ENCODE measurements at regions not wholly inside any gene's neighbourhood (a gene's known extent, or its start where the extent isn't known, plus 50 kb on each side); places are given as distances from the start of the nearest gene placed in this dataset.

- Histone ChIP-seq H2AFZ (replicated peaks; ENCODE audit: low read length, poor library complexity) (no peak overlapping the region), H4K8ac (ENCODE audit: low read depth in 2 of 2, low read length in 2 of 2) (no peak overlapping the region), H3K36me3 (ENCODE audit: control insufficient read depth, insufficient read depth, low read length) (no peaks in the 10 kb centered on the region), H3K14ac (replicated peaks; ENCODE audit: low read depth, low read length) (no peak overlapping the region), H3K4me3 (ENCODE audit: insufficient read depth, low read depth, low read length) (no peak overlapping the region), H3K9me1 (ENCODE audit: insufficient read depth, low read length) (no peaks in the 10 kb centered on the region), H3K56ac (ENCODE audit: extremely low read depth, insufficient read depth, low read length) (no peak overlapping the region), H3K27me3 (ENCODE audit: control insufficient read depth, insufficient read depth, low read length) (no peaks in the 10 kb centered on the region; the same call in 1 of the 2 replicates), H3K27ac (ENCODE audit: insufficient read depth, low read length) (no peak overlapping the region), H2AK5ac (ENCODE audit: low read depth, low read length) (no peak overlapping the region), H4K91ac (ENCODE audit: insufficient read depth, low read depth, low read length) (no peak overlapping the region), H2BK15ac (ENCODE audit: low read depth, low read length) (no peak overlapping the region), H4K5ac (ENCODE audit: low read depth, low read length) (no peak overlapping the region), H3K4me2 (ENCODE audit: low read depth, low read length) (no peak overlapping the region), H3K18ac (ENCODE audit: low read depth, low read length) (no peak overlapping the region), H2AK9ac (replicated peaks; ENCODE audit: low read depth, low read length, poor library complexity) (no peak overlapping the region), H4K20me1 (ENCODE audit: insufficient read depth, low read length) (no peaks in the 10 kb centered on the region), H2BK20ac (ENCODE audit: low read depth, low read length) (no peak overlapping the region), H3K4ac (ENCODE audit: low read depth, low read length) (no peak overlapping the region), H3K23ac (ENCODE audit: low read depth, low read length) (no peak overlapping the region), H3K9ac (ENCODE audit: low read depth, low read length) (no peak overlapping the region), H2BK5ac (ENCODE audit: low read depth, low read length, poor library complexity, severe bottlenecking) (no peak overlapping the region), H2BK120ac (ENCODE audit: low read depth, low read length) (no peak overlapping the region), H3K4me1 (ENCODE audit: control insufficient read depth, insufficient read depth, low read length) (no peaks in the 10 kb centered on the region), H3K9me3 (ENCODE audit: control insufficient read depth, insufficient read depth, low read length) (no peaks in the 10 kb centered on the region), H3K79me1 (ENCODE audit: low read depth in 1 of 2, low read length in 2 of 2) (no peaks in the 10 kb centered on the region)
- in situ Hi-C loops (cut with MboI; ENCODE audit: low sequenced_read_pairs) (no loop called here), dilution Hi-C loops (cut with HindIII; ENCODE audit: low sequenced_read_pairs, unreplicated experiment) (no loop called here), intact Hi-C loops (cut with micrococcal nuclease) (no loop called here)
- WGBS, 2 experiments (ENCODE audit: extremely low coverage in 2 of 2, insufficient read length in 1 of 2) = 64% methylated on average over 4 of the region's 8 CpGs; no CpG with 5 or more reads in 1 of the 2 experiments
- TF ChIP-seq RAD21 (IDR thresholded peaks at IDR 0.05; ENCODE audit: low read length) = no peak
- TF ChIP-seq FOS (IDR thresholded peaks at IDR 0.05; ENCODE audit: low read depth, low read length) = no peak
- TF ChIP-seq NFE2L2 (IDR thresholded peaks at IDR 0.05; ENCODE audit: low read depth, low read length) = no peak
- no peak for TF ChIP-seq CHD1 (IDR thresholded peaks at IDR 0.05; ENCODE audit: low read depth, low read length)
- TF ChIP-seq POLR2A (IDR thresholded peaks at IDR 0.05; ENCODE audit: low read depth, low read length) = no peak
- no TSS peak for BruUV-seq (replicated peaks)
- POLR2A ChIA-PET (ENCODE audit: unreplicated experiment) = no interaction called here
- ATAC-seq (ENCODE audit: low read depth) (no peak), DNase-seq (no peak)
- CTCF ChIA-PET = no interaction called here
Observed at GRCh38 chr6:79764747-79765146, 133.6 kb downstream of the SH3BGRL2 start.
